ENCODE measurements at regions not wholly inside any gene's neighbourhood (a gene's known extent, or its start where the extent isn't known, plus 50 kb on each side); places are given as distances from the start of the nearest gene placed in this dataset.

- H3K4me3 ChIP-seq (ENCODE audit: extremely low read depth in 1 of 4, insufficient read depth in 2 of 4, low read depth in 3 of 4, low read length in 4 of 4): no peak overlapping the region
- WGBS, 2 experiments (ENCODE audit: extremely low coverage in 1 of 2, insufficient coverage in 1 of 2, insufficient read length in 1 of 2, insufficient replicate concordance in 2 of 2, low coverage in 1 of 2, low lambda C conversion rate in 2 of 2, missing lambda C conversion rate in 1 of 2): 89% methylated on average over 2 of the region's 2 CpGs; no CpG with 5 or more reads in 1 of the 2 experiments
- no peaks in the 10 kb centered on the region for H4K20me1 ChIP-seq (replicated peaks in 1 of 2; ENCODE audit: control insufficient read depth in 1 of 2, insufficient read depth in 2 of 2, low read length in 2 of 2)
- H3K4me1 ChIP-seq (replicated peaks in 1 of 4; ENCODE audit: control insufficient read depth in 3 of 4, insufficient read depth in 4 of 4, low read length in 3 of 4): no peaks in the 10 kb centered on the region
- H3K36me3 ChIP-seq (ENCODE audit: control insufficient read depth in 2 of 4, insufficient read depth in 4 of 4, low read length in 3 of 4): no peaks in the 10 kb centered on the region
- no peak overlapping the region for H4K5ac ChIP-seq (ENCODE audit: insufficient read length, low read depth, low read length)
- H3K4ac ChIP-seq (replicated peaks; ENCODE audit: insufficient read length, low read depth, low read length): no peak overlapping the region
- no peak overlapping the region for H3K18ac ChIP-seq (ENCODE audit: extremely low read depth, low read length)
- H2BK20ac ChIP-seq (ENCODE audit: low read length): no peak overlapping the region
- H3K14ac ChIP-seq (ENCODE audit: insufficient read length): no peak overlapping the region
- no peak overlapping the region for H2AFZ ChIP-seq (ENCODE audit: low read length)
- no peak overlapping the region for H2AK5ac ChIP-seq (ENCODE audit: low read depth, low read length)
- H3K79me2 ChIP-seq (ENCODE audit: control insufficient read depth in 1 of 2, insufficient read depth in 2 of 2, low read length in 2 of 2): no peaks in the 10 kb centered on the region
- H3K23ac ChIP-seq (ENCODE audit: insufficient read length): no peak overlapping the region
- no peak overlapping the region for H2BK120ac ChIP-seq (replicated peaks; ENCODE audit: low read depth, low read length)
- DNase-seq (ENCODE audit: low read depth in 1 of 2, low spot score in 2 of 2) (no peak), FAIRE-seq (no peak)
- H3K56ac ChIP-seq (replicated peaks; ENCODE audit: insufficient read length, low read depth, low read length): no peak overlapping the region
- TF ChIP-seq CHD1 (IDR thresholded peaks at IDR 0.05; ENCODE audit: low read depth, low read length) (no peak), SIRT6 (IDR thresholded peaks at IDR 0.05; ENCODE audit: low read length) (no peak), CHD2 (IDR thresholded peaks at IDR 0.05; ENCODE audit: low read length) (no peak), CEBPB (IDR thresholded peaks at IDR 0.05; ENCODE audit: low read depth, low read length) (no peak), GTF2F1 (IDR thresholded peaks at IDR 0.05; ENCODE audit: borderline replicate concordance, low read depth, low read length) (no peak), ASH2L (IDR thresholded peaks at IDR 0.05; ENCODE audit: low read length) (no peak), ATF2 (IDR thresholded peaks at IDR 0.05; ENCODE audit: low read length) (no peak), NANOG (IDR thresholded peaks at IDR 0.05; ENCODE audit: insufficient read depth, low read depth, low read length, poor library complexity, severe bottlenecking) (no peak), SRF (IDR thresholded peaks at IDR 0.05; ENCODE audit: low read depth, low read length) (no peak), SIN3A (conservative IDR thresholded peaks at IDR 0.05 in 1 of 2, IDR thresholded peaks at IDR 0.05 in 1 of 2; ENCODE audit: low read depth in 1 of 2, low read length in 2 of 2) (no peak)
- no peak overlapping the region for H2BK12ac ChIP-seq (ENCODE audit: low read depth, low read length)
- CTCF ChIA-PET (ENCODE audit: partially characterized antibody): no interaction called here
- H3K27ac ChIP-seq (ENCODE audit: low read depth, low read length): no peak overlapping the region
- no peak overlapping the region for H4K91ac ChIP-seq (replicated peaks; ENCODE audit: insufficient read length, low read length)
- H2BK5ac ChIP-seq (ENCODE audit: low read depth, low read length): no peak overlapping the region
- H3K9ac ChIP-seq (replicated peaks in 1 of 4; ENCODE audit: extremely low read depth in 1 of 4, low read depth in 3 of 4, low read length in 3 of 4): no peak overlapping the region
- H2BK15ac ChIP-seq (ENCODE audit: low read length): no peak overlapping the region
- no peaks in the 10 kb centered on the region; the same call in 1 of the 2 replicates for H3K23me2 ChIP-seq (ENCODE audit: low read depth, low read length)
- H3K27me3 ChIP-seq (replicated peaks in 1 of 4; ENCODE audit: control insufficient read depth in 3 of 4, extremely low read depth in 1 of 4, insufficient read depth in 3 of 4, low read length in 3 of 4): no peaks in the 10 kb centered on the region
- no peak overlapping the region for H4K8ac ChIP-seq (ENCODE audit: extremely low read depth, insufficient read depth, low read length)
- POLR2A ChIA-PET (ENCODE audit: partially characterized antibody): no interaction called here
- no peak overlapping the region for H3K4me2 ChIP-seq (ENCODE audit: insufficient read depth in 1 of 2, low read depth in 2 of 2, low read length in 2 of 2)
- no peaks in the 10 kb centered on the region for H3K79me1 ChIP-seq (ENCODE audit: low read depth, low read length)
- H3K9me3 ChIP-seq (ENCODE audit: insufficient read depth in 2 of 2, low read depth in 1 of 2, low read length in 1 of 2): no peaks in the 10 kb centered on the region
Measured at GRCh38 chr6:19635728-19636127, 201.4 kb upstream of the ID4 start.

Data from H1 (cell line).